PC-3 (cell line): ENCODE measurements at regions not wholly inside any gene's neighbourhood (a gene's known extent, or its start where the extent isn't known, plus 50 kb on each side); places are given as distances from the start of the nearest gene placed in this dataset.
A peak's percentile ranks its signal among the peaks of the same experiment; 100 is the strongest.

Experiments used
- ATAC-seq: fragments of 200-7000 bp; cut with Tn5 transposase; 2 replicates; pipeline ENCODE4 v1.9.1; 2020; ENCODE audit warnings: mild to moderate bottlenecking, moderate library complexity
- BruUV-seq: library from RNA; stranded (reverse); fragments of 400-500 nt; replicated peaks from 2 replicates; lab custom pipeline; 2021; lab: Mats Ljungman, UMichigan
- CTCF ChIA-PET: fragments of 300-600 bp; sonication (Branson Sonifier 250); formaldehyde crosslinking; loops from one replicate; lab custom pipeline; 2022; ENCODE audit warnings: antibody characterized with exemption; lab: Charles Lee
- POLR2A ChIA-PET: fragments of 300-600 bp; sonication (Branson Sonifier 250); formaldehyde crosslinking; loops from one replicate; lab custom pipeline; 2022; ENCODE audit warnings: antibody characterized with exemption; ENCODE audit not compliant: unreplicated experiment; lab: Charles Lee
- DNase-seq: peaks from one replicate; pipeline ENCODE4 v3.0.0-alpha.2; 2015
- H2AFZ ChIP-seq: fragments of 300-600 bp; sonication (generic); 2 replicates; pipeline ENCODE4 v1.6.0; 2016; ENCODE audit warnings: antibody characterized with exemption, low read length
- H3F3A ChIP-seq: fragments of 300-600 bp; sonication (generic); one replicate; pipeline ENCODE4 v1.6.0; 2017; ENCODE audit warnings: antibody characterized with exemption, low read length, control low read depth, mild to moderate bottlenecking; ENCODE audit not compliant: unreplicated experiment
- H3K27ac ChIP-seq: fragments of 300-600 bp; sonication (generic); 2 replicates; pipeline ENCODE4 v1.5.1; 2016; ENCODE audit warnings: mild to moderate bottlenecking, low read length
- H3K27me3 ChIP-seq: fragments of 300-600 bp; sonication (generic); 2 replicates; pipeline ENCODE4 v1.6.1; 2016; ENCODE audit warnings: low read length, mixed read lengths
- H3K36me3 ChIP-seq: fragments of 300-600 bp; sonication (generic); 2 replicates; pipeline ENCODE4 v1.6.1; 2016; ENCODE audit warnings: low read depth, mixed run types, low read length, mixed read lengths
- H3K4me1 ChIP-seq: fragments of 300-600 bp; sonication (generic); 2 replicates; pipeline ENCODE4 v1.5.1; 2016; ENCODE audit warnings: low read length; ENCODE audit not compliant: insufficient read depth
- H3K4me2 ChIP-seq: fragments of 300-600 bp; sonication (generic); 2 replicates; pipeline ENCODE4 v1.6.0; 2016; ENCODE audit warnings: low read length
- H3K4me3 ChIP-seq: fragments of 300-600 bp; sonication (generic); 2 replicates; pipeline ENCODE4 v1.5.1; 2016; ENCODE audit warnings: mild to moderate bottlenecking, low read length, mixed read lengths
- H3K79me2 ChIP-seq: fragments of 300-600 bp; sonication (generic); 2 replicates; pipeline ENCODE4 v1.6.1; 2017; ENCODE audit warnings: low read length, mixed read lengths
- H3K9ac ChIP-seq: fragments of 300-600 bp; sonication (generic); 2 replicates; pipeline ENCODE4 v1.6.0; 2016; ENCODE audit warnings: mild to moderate bottlenecking, low read length
- H3K9me2 ChIP-seq: fragments of 300-600 bp; sonication (generic); replicated peaks from 2 replicates; pipeline ENCODE4 v1.6.1; 2016; ENCODE audit warnings: mixed run types, low read length, mixed read lengths
- H3K9me3 ChIP-seq: fragments of 300-600 bp; sonication (generic); 2 replicates; pipeline ENCODE4 v1.6.1; 2016; ENCODE audit warnings: low read length, mixed read lengths
- H4K20me1 ChIP-seq: fragments of 300-600 bp; sonication (generic); 2 replicates; pipeline ENCODE4 v1.6.1; 2016; ENCODE audit warnings: low read length, mixed read lengths
- CTCF ChIP-seq: fragments of 300-600 bp; sonication (generic); conservative IDR thresholded peaks from 2 replicates; pipeline ENCODE4 v1.5.1; 2017; ENCODE audit warnings: antibody characterized with exemption, low read depth, mild to moderate bottlenecking, low read length
- EZH2 ChIP-seq: fragments of 300-600 bp; sonication (generic); IDR thresholded peaks from one replicate; pipeline ENCODE4 v1.6.1; 2017; ENCODE audit warnings: antibody characterized with exemption, mild to moderate bottlenecking, low read length; ENCODE audit not compliant: unreplicated experiment
- EZH2phosphoT487 ChIP-seq: fragments of 300-600 bp; sonication (generic); IDR thresholded peaks from 2 replicates; pipeline ENCODE4 v1.6.1; 2018; ENCODE audit warnings: mild to moderate bottlenecking, antibody characterized with exemption, low read length, borderline replicate concordance
- intact Hi-C: fragments of 100-400 bp; cut with micrococcal nuclease; formaldehyde crosslinking; loops from 2 replicates; pipeline ENCODE4 v1.9.0; 2023

GRCh38 chr4:167290678-167291077 is 56.4 kb upstream of the SPOCK3 start:
- H3K9me2 ChIP-seq: no peaks in the 10 kb centered on the region
- no peaks in the 10 kb centered on the region for H3K79me2 ChIP-seq
- DNase-seq (peak; percentile 42), ATAC-seq (no peak)
- no peak overlapping the region for H3K27ac ChIP-seq
- TF ChIP-seq CTCF: peak; percentile 63
- TF ChIP-seq EZH2: no peak
- no peak overlapping the region for H2AFZ ChIP-seq
- H3K4me3 ChIP-seq: no peak overlapping the region
- H3F3A ChIP-seq: no peaks in the 10 kb centered on the region
- H4K20me1 ChIP-seq: no peaks in the 10 kb centered on the region
- no TSS peak for BruUV-seq
- no peaks in the 10 kb centered on the region for H3K36me3 ChIP-seq
- H3K9me3 ChIP-seq: no peaks in the 10 kb centered on the region
- H3K9ac ChIP-seq: no peak overlapping the region
- H3K27me3 ChIP-seq: no peaks in the 10 kb centered on the region
- intact Hi-C loops: loop anchor here (1.0 to 10.0 kb wide), 4 partner anchors 56 to 1123 kb away; partner anchors contain the start of gene SPOCK3
- H3K4me2 ChIP-seq: no peak overlapping the region
- H3K4me1 ChIP-seq: no peaks in the 10 kb centered on the region
- CTCF ChIA-PET: no interaction called here
- POLR2A ChIA-PET: no interaction called here

DNA sequence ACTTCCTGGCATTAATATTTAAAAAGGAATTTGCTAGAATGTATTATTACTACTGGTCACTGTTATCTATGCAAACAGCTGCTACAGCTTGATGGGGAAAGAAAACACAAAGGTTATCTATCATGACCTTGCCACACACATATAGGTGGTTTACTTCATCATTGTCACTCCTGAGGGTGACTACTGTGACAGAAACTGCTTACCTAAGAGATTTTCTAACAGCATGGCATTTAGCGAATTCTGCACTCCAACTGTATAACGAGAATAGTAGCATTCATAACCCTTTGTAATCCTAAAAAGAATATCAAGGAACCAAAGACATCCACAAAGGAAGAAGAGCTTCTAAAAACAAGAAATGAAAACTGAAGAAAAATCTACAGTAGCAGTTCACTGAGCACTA is 74.6 kb upstream of the SPOCK3 start:
- Histone ChIP-seq H3K27me3 (no peaks in the 10 kb centered on the region), H3K9ac (no peak overlapping the region), H3K36me3 (no peaks in the 10 kb centered on the region), H3K79me2 (no peaks in the 10 kb centered on the region), H3K4me1 (no peaks in the 10 kb centered on the region; the same call in 1 of the 2 replicates), H3K4me2 (no peak overlapping the region), H3F3A (no peaks in the 10 kb centered on the region), H4K20me1 (no peaks in the 10 kb centered on the region), H3K9me3 (no peaks in the 10 kb centered on the region), H2AFZ (no peak overlapping the region), H3K4me3 (no peak overlapping the region), H3K27ac (no peak overlapping the region), H3K9me2 (no peaks in the 10 kb centered on the region)
- CTCF ChIA-PET: no interaction called here
- POLR2A ChIA-PET: interaction anchor here (0.6 kb wide), 1 partner anchor 112 kb away, joined by 3 read pairs; no protein-coding TSS in a partner anchor
- BruUV-seq: no TSS peak
- DNase-seq (no peak), ATAC-seq (no peak)
- intact Hi-C loops: no loop called here
- no peak for TF ChIP-seq EZH2
- no peak for TF ChIP-seq CTCF
- TF ChIP-seq EZH2phosphoT487: no peak

- TF ChIP-seq EZH2 (no peak), CTCF (no peak), EZH2phosphoT487 (no peak)
- Histone ChIP-seq H3K79me2 (no peaks in the 10 kb centered on the region), H3K4me2 (no peak overlapping the region), H3K27me3 (no peaks in the 10 kb centered on the region), H3K9me3 (no peaks in the 10 kb centered on the region), H3K4me1 (no peaks in the 10 kb centered on the region), H3K4me3 (no peak overlapping the region), H2AFZ (no peak overlapping the region), H3K9me2 (no peaks in the 10 kb centered on the region), H3K9ac (no peak overlapping the region), H3K36me3 (no peaks in the 10 kb centered on the region), H4K20me1 (no peaks in the 10 kb centered on the region), H3K27ac (no peak overlapping the region), H3F3A (no peaks in the 10 kb centered on the region)
- ChIA-PET POLR2A (no interaction called here), CTCF (no interaction called here)
- no peak for ATAC-seq
- BruUV-seq: no TSS peak
- DNase-seq: no peak
- intact Hi-C loops: no loop called here
Observed at GRCh38 chr4:167321299-167321698, 87.0 kb upstream of the SPOCK3 start.
